IMR-90 (cell line): ENCODE measurements at regions not wholly inside any gene's neighbourhood (a gene's known extent, or its start where the extent isn't known, plus 50 kb on each side); places are given as distances from the start of the nearest gene placed in this dataset.

Experiments used
- ATAC-seq: fragments of 200-7000 bp; cut with Tn5 transposase; 2 replicates; pipeline ENCODE4 v1.9.1; 2020; ENCODE audit warnings: low read depth, mild to moderate bottlenecking, moderate library complexity
- BruUV-seq: library from RNA; stranded (reverse); fragments of 400-500 nt; replicated peaks from 2 replicates; lab custom pipeline; 2021; lab: Mats Ljungman, UMichigan
- CTCF ChIA-PET: fragments of 300-600 bp; formaldehyde crosslinking; extraction: SDS; loops from one replicate; lab custom pipeline; 2021; ENCODE audit warnings: antibody characterized with exemption; lab: Yijun Ruan, JAX
- POLR2A ChIA-PET: fragments of 300-600 bp; sonication (Branson Sonifier 250); formaldehyde crosslinking; loops from one replicate; lab custom pipeline; 2022; ENCODE audit warnings: antibody characterized with exemption; ENCODE audit not compliant: unreplicated experiment; lab: Charles Lee
- DNase-seq: peaks from one replicate; pipeline ENCODE4 v3.0.0; 2013
- H2AFZ ChIP-seq: replicated peaks from 2 replicates; pipeline ENCODE3; 2013; ENCODE audit warnings: low read length, mild to moderate bottlenecking; ENCODE audit not compliant: poor library complexity
- H2AK5ac ChIP-seq: 2 replicates; pipeline ENCODE4 v1.6.1; 2013; ENCODE audit warnings: low read depth, low read length, inconsistent platforms
- H2AK9ac ChIP-seq: replicated peaks from 2 replicates; pipeline ENCODE3; 2013; ENCODE audit warnings: mild to moderate bottlenecking, low read depth, low read length, moderate library complexity; ENCODE audit not compliant: poor library complexity
- H2BK120ac ChIP-seq: 2 replicates; pipeline ENCODE4 v1.6.1; 2013; ENCODE audit warnings: low read depth, low read length, inconsistent platforms
- H2BK15ac ChIP-seq: 3 replicates; pipeline ENCODE4 v1.6.1; 2013; ENCODE audit warnings: low read depth, low read length, inconsistent platforms
- H2BK20ac ChIP-seq: 2 replicates; pipeline ENCODE4 v1.6.1; 2013; ENCODE audit warnings: low read depth, mild to moderate bottlenecking, inconsistent platforms, low read length, moderate library complexity
- H2BK5ac ChIP-seq: 2 replicates; pipeline ENCODE4 v1.6.1; 2013; ENCODE audit warnings: mild to moderate bottlenecking, low read depth, low read length, inconsistent platforms; ENCODE audit not compliant: poor library complexity, severe bottlenecking
- H3K14ac ChIP-seq: replicated peaks from 2 replicates; pipeline ENCODE4 v1.6.1; 2013; ENCODE audit warnings: low read depth, low read length, inconsistent platforms
- H3K18ac ChIP-seq: 2 replicates; pipeline ENCODE4 v1.6.1; 2013; ENCODE audit warnings: low read depth, low read length, control low read depth
- H3K23ac ChIP-seq: 2 replicates; pipeline ENCODE4 v1.6.1; 2013; ENCODE audit warnings: low read depth, low read length, inconsistent platforms
- H3K27ac ChIP-seq: 2 replicates; pipeline ENCODE4 v1.5.1; 2013; ENCODE audit warnings: mild to moderate bottlenecking, control low read depth, low read length; ENCODE audit not compliant: insufficient read depth
- H3K27me3 ChIP-seq: 2 replicates; pipeline ENCODE4 v1.6.1; 2013; ENCODE audit warnings: low read length; ENCODE audit not compliant: control insufficient read depth, insufficient read depth
- H3K36me3 ChIP-seq: 2 replicates; pipeline ENCODE4 v1.6.1; 2013; ENCODE audit warnings: low read length, mixed read lengths; ENCODE audit not compliant: control insufficient read depth, insufficient read depth
- H3K4ac ChIP-seq: 2 replicates; pipeline ENCODE4 v1.6.1; 2013; ENCODE audit warnings: low read depth, low read length, inconsistent platforms
- H3K4me1 ChIP-seq: 2 replicates; pipeline ENCODE4 v1.6.1; 2013; ENCODE audit warnings: low read length, mixed read lengths; ENCODE audit not compliant: control insufficient read depth, insufficient read depth
- H3K4me2 ChIP-seq: 2 replicates; pipeline ENCODE4 v1.6.1; 2013; ENCODE audit warnings: low read depth, mild to moderate bottlenecking, control low read depth, low read length, moderate library complexity
- H3K4me3 ChIP-seq: 2 replicates; pipeline ENCODE4 v1.5.1; 2013; ENCODE audit warnings: low read depth, mild to moderate bottlenecking, control low read depth, low read length, moderate library complexity; ENCODE audit not compliant: insufficient read depth
- H3K56ac ChIP-seq: 2 replicates; pipeline ENCODE4 v1.6.1; 2013; ENCODE audit warnings: low read length, inconsistent platforms; ENCODE audit not compliant: insufficient read depth; ENCODE audit errors: extremely low read depth
- H3K79me1 ChIP-seq, 2 experiments: 2 replicates each; pipeline ENCODE4 v1.6.1; 2013; ENCODE audit warnings: low read length in 2 of 2, inconsistent platforms in 1 of 2, low read depth in 1 of 2
- H3K9ac ChIP-seq: 2 replicates; pipeline ENCODE4 v1.6.1; 2013; ENCODE audit warnings: low read depth, low read length, control low read depth
- H3K9me1 ChIP-seq: 2 replicates; pipeline ENCODE4 v1.6.1; 2013; ENCODE audit warnings: low read length, inconsistent platforms; ENCODE audit not compliant: insufficient read depth
- H3K9me3 ChIP-seq: 2 replicates; pipeline ENCODE4 v1.6.1; 2013; ENCODE audit warnings: low read length; ENCODE audit not compliant: control insufficient read depth, insufficient read depth
- H4K20me1 ChIP-seq: 2 replicates; pipeline ENCODE4 v1.6.1; 2013; ENCODE audit warnings: low read length, inconsistent platforms; ENCODE audit not compliant: insufficient read depth
- H4K5ac ChIP-seq: 2 replicates; pipeline ENCODE4 v1.6.1; 2013; ENCODE audit warnings: mild to moderate bottlenecking, low read depth, low read length, control low read depth
- H4K8ac ChIP-seq, 2 experiments: 2 replicates each; pipeline ENCODE4 v1.6.1; 2013; ENCODE audit warnings: low read depth in 2 of 2, low read length in 2 of 2, control low read depth in 1 of 2, inconsistent platforms in 1 of 2
- H4K91ac ChIP-seq: 2 replicates; pipeline ENCODE4 v1.6.1; 2013; ENCODE audit warnings: low read depth, low read length, inconsistent platforms; ENCODE audit not compliant: insufficient read depth
- CEBPB ChIP-seq: IDR thresholded peaks from 2 replicates; pipeline ENCODE4 v1.6.1; 2012; ENCODE audit warnings: low read depth, low read length, improper control_type of control experiment
- CHD1 ChIP-seq: IDR thresholded peaks from 2 replicates; pipeline ENCODE4 v1.6.1; 2012; ENCODE audit warnings: low read depth, low read length, improper control_type of control experiment
- FOS ChIP-seq: fragments of 150-350 bp; IDR thresholded peaks from 2 replicates; pipeline ENCODE4 v1.6.1; 2016; ENCODE audit warnings: low read depth, low read length
- MAFK ChIP-seq: IDR thresholded peaks from 2 replicates; pipeline ENCODE4 v1.6.1; 2012; ENCODE audit warnings: low read depth, low read length, improper control_type of control experiment
- MXI1 ChIP-seq: IDR thresholded peaks from 2 replicates; pipeline ENCODE4 v1.6.1; 2012; ENCODE audit warnings: low read depth, mild to moderate bottlenecking, low read length, moderate library complexity, borderline replicate concordance
- NFE2L2 ChIP-seq: fragments of 150-350 bp; IDR thresholded peaks from 2 replicates; pipeline ENCODE4 v1.6.1; 2016; ENCODE audit warnings: low read depth, mild to moderate bottlenecking, low read length
- POLR2A ChIP-seq: IDR thresholded peaks from 2 replicates; pipeline ENCODE4 v1.6.1; 2012; ENCODE audit warnings: mild to moderate bottlenecking, low read depth, low read length
- RFX5 ChIP-seq: IDR thresholded peaks from 2 replicates; pipeline ENCODE4 v1.8.0; 2012; ENCODE audit warnings: low read depth, mild to moderate bottlenecking, low read length, moderate library complexity
- SMC3 ChIP-seq: fragments of 150-350 bp; IDR thresholded peaks from 2 replicates; pipeline ENCODE4 v1.6.1; 2016; ENCODE audit warnings: low read depth, mild to moderate bottlenecking, antibody characterized with exemption, low read length, moderate library complexity
- WGBS, 2 experiments: methylation state at CpG; one replicate each; pipeline versions ENCODE4 v1.1.5 to v1.1.7; 2013; ENCODE audit warnings: missing lambda C conversion rate in 2 of 2; ENCODE audit not compliant: insufficient read length in 1 of 2; ENCODE audit errors: extremely low coverage in 2 of 2; 5-methylcytosine and 5-hydroxymethylcytosine counted together
- dilution Hi-C: fragments of 300-500 bp; cut with HindIII; formaldehyde crosslinking; loops from one replicate; pipeline ENCODE4 v1.14.3; 2018; ENCODE audit warnings: low sequenced_read_pairs; ENCODE audit not compliant: unreplicated experiment
- in situ Hi-C: fragments of 300-500 bp; cut with MboI; formaldehyde crosslinking; loops from 3 replicates; pipeline ENCODE4 v1.14.3; 2019; ENCODE audit warnings: low sequenced_read_pairs, inconsistent platforms, mixed read lengths
- intact Hi-C: fragments of 100-400 bp; cut with micrococcal nuclease; formaldehyde crosslinking; loops from 2 replicates; pipeline ENCODE4 v1.10.0; 2022
- TF ChIP-seq, protein P1 (sequence below): fragments of 150-350 bp; IDR thresholded peaks from 2 replicates; pipeline ENCODE4 v1.6.1; 2016; ENCODE audit warnings: low read depth, mild to moderate bottlenecking, low read length, moderate library complexity, borderline replicate concordance

DNA sequence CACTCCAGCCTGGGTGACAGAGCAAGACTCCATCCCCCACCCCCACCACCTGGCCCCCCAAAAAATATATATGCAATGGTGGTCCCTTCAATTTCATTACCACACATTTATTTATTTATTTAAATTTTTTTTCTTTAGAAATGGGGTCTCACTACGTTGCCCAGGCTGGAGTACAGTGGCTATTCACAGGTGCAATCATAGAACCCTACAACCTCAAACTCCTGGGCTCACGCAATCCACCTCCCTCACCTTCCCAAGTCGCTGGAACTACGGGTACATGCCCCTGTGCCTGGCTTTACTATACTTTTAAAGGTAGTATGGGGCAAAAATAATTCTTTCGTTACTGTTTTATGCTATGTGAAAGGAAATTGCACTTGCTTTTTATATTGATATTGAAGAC is 50.9 kb upstream of the EP300 start:
- no peak overlapping the region for H3K56ac ChIP-seq
- intact Hi-C loops, result no loop called here

More for the DNA sequence above, 50.9 kb upstream of the EP300 start:
- TF ChIP-seq MXI1 (no peak), FOS (no peak), CEBPB (no peak), RFX5 (no peak), CHD1 (no peak), NFE2L2 (no peak), POLR2A (no peak), MAFK (no peak), SMC3 (no peak)
- TF ChIP-seq, protein P1, sequence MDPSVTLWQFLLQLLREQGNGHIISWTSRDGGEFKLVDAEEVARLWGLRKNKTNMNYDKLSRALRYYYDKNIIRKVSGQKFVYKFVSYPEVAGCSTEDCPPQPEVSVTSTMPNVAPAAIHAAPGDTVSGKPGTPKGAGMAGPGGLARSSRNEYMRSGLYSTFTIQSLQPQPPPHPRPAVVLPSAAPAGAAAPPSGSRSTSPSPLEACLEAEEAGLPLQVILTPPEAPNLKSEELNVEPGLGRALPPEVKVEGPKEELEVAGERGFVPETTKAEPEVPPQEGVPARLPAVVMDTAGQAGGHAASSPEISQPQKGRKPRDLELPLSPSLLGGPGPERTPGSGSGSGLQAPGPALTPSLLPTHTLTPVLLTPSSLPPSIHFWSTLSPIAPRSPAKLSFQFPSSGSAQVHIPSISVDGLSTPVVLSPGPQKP, result no peak
- no peak overlapping the region for H3K4me3 ChIP-seq
- ChIA-PET POLR2A (no interaction called here), CTCF (no interaction called here)
- H2AFZ ChIP-seq, result no peak overlapping the region
- H2BK120ac ChIP-seq, result no peak overlapping the region
- no peaks in the 10 kb centered on the region for H4K20me1 ChIP-seq
- no peak overlapping the region for H2BK20ac ChIP-seq
- no peak overlapping the region for H3K27ac ChIP-seq
- BruUV-seq, result no TSS peak
- dilution Hi-C loops, result no loop called here
- H3K23ac ChIP-seq, result no peak overlapping the region
- H4K5ac ChIP-seq, result no peak overlapping the region
- H3K79me1 ChIP-seq, result no peaks in the 10 kb centered on the region
- no peak overlapping the region for H3K14ac ChIP-seq
- H4K91ac ChIP-seq, result no peak overlapping the region
- no peak for DNase-seq
- H3K4me1 ChIP-seq, result no peaks in the 10 kb centered on the region
- H3K4ac ChIP-seq, result no peak overlapping the region
- H3K9ac ChIP-seq, result no peak overlapping the region
- peaks cover 8% of the 10 kb centered on the region; the same call in 1 of the 2 replicates for H3K27me3 ChIP-seq
- no peaks in the 10 kb centered on the region for H3K9me1 ChIP-seq
- in situ Hi-C loops, result no loop called here
- no peak overlapping the region for H3K4me2 ChIP-seq
- no peaks in the 10 kb centered on the region for H3K9me3 ChIP-seq
- H3K36me3 ChIP-seq, result no peaks in the 10 kb centered on the region
- H3K18ac ChIP-seq, result no peak overlapping the region
- H2BK15ac ChIP-seq, result no peak overlapping the region
- no peak overlapping the region for H2BK5ac ChIP-seq
- no peak for ATAC-seq
- H4K8ac ChIP-seq, result no peak overlapping the region
- H2AK5ac ChIP-seq, result no peak overlapping the region
- WGBS, 2 experiments, result no CpG with 5 or more reads among the region's 5 CpGs
- H2AK9ac ChIP-seq, result no peak overlapping the region
